HepG2 (cell line): ENCODE measurements at regions not wholly inside any gene's neighbourhood (a gene's known extent, or its start where the extent isn't known, plus 50 kb on each side); places are given as distances from the start of the nearest gene placed in this dataset.

Experiments used
- ATAC-seq: fragments of 200-7000 bp; cut with Tn5 transposase; 3 replicates; pipeline ENCODE4 v1.9.1; 2020; ENCODE audit warnings: mild to moderate bottlenecking, moderate library complexity
- BruUV-seq: library from RNA; stranded (reverse); fragments of 400-500 nt; replicated peaks from 2 replicates; lab custom pipeline; 2021; lab: Mats Ljungman, UMichigan
- CTCF ChIA-PET: fragments of 300-600 bp; formaldehyde crosslinking; extraction: SDS; loops from one replicate; lab custom pipeline; 2021; ENCODE audit warnings: low total read pairs, inconsistent platforms, low intra/inter-chr PET ratio; lab: Yijun Ruan, JAX
- POLR2A ChIA-PET: fragments of 350-600 bp; sonication (Branson Sonifier 250); formaldehyde crosslinking; loops from one replicate; lab custom pipeline; 2020; ENCODE audit warnings: antibody characterized with exemption, inconsistent platforms; lab: Yijun Ruan, JAX
- DNase-seq: peaks from one replicate; pipeline ENCODE4 v3.0.0-alpha.2; 2015; ENCODE audit warnings: low spot score
- FAIRE-seq: peaks from 3 replicates; lab custom pipeline; 2011; peaks lifted over from hg19 to GRCh38; lab: Jason Lieb, UNC
- H2AFZ ChIP-seq: one replicate; pipeline ENCODE4 v1.6.1; 2011; ENCODE audit warnings: low read length, inconsistent platforms
- H3K27ac ChIP-seq: fragments of 300-600 bp; 3 replicates; pipeline ENCODE4 v1.8.0; 2011; ENCODE audit warnings: mixed run types, mild to moderate bottlenecking, mixed read lengths, low read length, inconsistent platforms; ENCODE audit not compliant: insufficient read depth; ENCODE audit errors: extremely low read length
- H3K27me3 ChIP-seq, 2 experiments: fragments of 200-600 bp in 1 of 2; 2 replicates in 1 of 2; 3 replicates in 1 of 2; pipeline versions ENCODE4 v1.6.0 to v1.8.0; 2011; ENCODE audit warnings: low read length in 2 of 2, mild to moderate bottlenecking in 2 of 2, moderate library complexity in 2 of 2, inconsistent platforms in 1 of 2; ENCODE audit not compliant: insufficient read depth in 2 of 2, control insufficient read depth in 1 of 2
- H3K36me3 ChIP-seq, 2 experiments: fragments of 200-600 bp in 1 of 2; replicated peaks in 1 of 2; 2 replicates in 1 of 2; 3 replicates in 1 of 2; pipeline versions ENCODE4 v1.5.1 to v1.8.0; 2011; ENCODE audit warnings: low read length in 2 of 2, inconsistent platforms in 1 of 2; ENCODE audit not compliant: insufficient read depth in 2 of 2, control insufficient read depth in 1 of 2
- H3K4me1 ChIP-seq: 2 replicates; pipeline ENCODE4 v1.5.1; 2012; ENCODE audit warnings: low read length, inconsistent platforms; ENCODE audit not compliant: insufficient read depth
- H3K4me2 ChIP-seq: 2 replicates; pipeline ENCODE4 v1.6.0; 2011; ENCODE audit warnings: low read depth, low read length, inconsistent platforms
- H3K4me3 ChIP-seq, 3 experiments: fragments of 200-600 bp in 1 of 3; sonication (generic), shearing (Covaris generic) in 1 of 3; replicated peaks in 1 of 3; 2 replicates each; pipeline ENCODE4 v1.5.1; 2011 to 2016; ENCODE audit warnings: low read length in 3 of 3, inconsistent platforms in 2 of 3, low read depth in 2 of 3, mild to moderate bottlenecking in 2 of 3, control low read depth in 1 of 3, mixed read lengths in 1 of 3; ENCODE audit not compliant: insufficient read depth in 1 of 3
- H3K79me2 ChIP-seq: one replicate; pipeline ENCODE4 v1.6.1; 2011; ENCODE audit warnings: low read length, inconsistent platforms; ENCODE audit not compliant: insufficient read depth
- H3K9ac ChIP-seq: 2 replicates; pipeline ENCODE4 v1.6.0; 2011; ENCODE audit warnings: mild to moderate bottlenecking, low read depth, low read length, inconsistent platforms; ENCODE audit not compliant: insufficient read depth
- H3K9me3 ChIP-seq: 2 replicates; pipeline ENCODE4 v1.5.1; 2012; ENCODE audit warnings: mild to moderate bottlenecking, low read length
- H4K20me1 ChIP-seq: 2 replicates; pipeline ENCODE4 v1.6.0; 2011; ENCODE audit warnings: inconsistent platforms, mild to moderate bottlenecking, low read length, moderate library complexity; ENCODE audit not compliant: insufficient read depth
- ARNT2 ChIP-seq: sonication (generic); formaldehyde crosslinking; IDR thresholded peaks from 2 replicates; pipeline ENCODE4 v1.8.0; 2022; ENCODE audit warnings: mild to moderate bottlenecking, low read depth, missing genetic modification reagents, moderate library complexity
- CCAR2 ChIP-seq: fragments of 200-400 bp; formaldehyde crosslinking; optimal IDR thresholded peaks from 2 replicates; pipeline ENCODE3; 2018; ENCODE audit warnings: low read depth, mild to moderate bottlenecking, low read length, moderate library complexity
- DBP ChIP-seq: sonication (generic); formaldehyde crosslinking; IDR thresholded peaks from 2 replicates; pipeline ENCODE4 v1.4.0; 2020; ENCODE audit warnings: missing genetic modification reagents; ENCODE audit errors: not compliant biosample characterization
- FLYWCH1 ChIP-seq: sonication (generic); formaldehyde crosslinking; IDR thresholded peaks from 2 replicates; pipeline ENCODE4 v1.8.1; 2023; ENCODE audit warnings: mild to moderate bottlenecking, missing genetic modification reagents
- FOXP4 ChIP-seq: sonication (generic); formaldehyde crosslinking; IDR thresholded peaks from 2 replicates; pipeline ENCODE4 v1.4.0; 2020; ENCODE audit warnings: missing genetic modification reagents
- HDAC6 ChIP-seq: fragments of 200-600 bp; sonication (generic); IDR thresholded peaks from 2 replicates; pipeline ENCODE4 v1.7.0; 2017; ENCODE audit warnings: mild to moderate bottlenecking, antibody characterized with exemption, low read length, low read depth
- JDP2 ChIP-seq: sonication (generic); formaldehyde crosslinking; IDR thresholded peaks from 2 replicates; pipeline ENCODE4 v1.8.1; 2022; ENCODE audit warnings: missing genetic modification reagents, borderline replicate concordance
- MTF2 ChIP-seq: sonication (generic); formaldehyde crosslinking; IDR thresholded peaks from 2 replicates; pipeline ENCODE4 v1.5.0; 2020; ENCODE audit warnings: missing genetic modification reagents, borderline replicate concordance
- RARG ChIP-seq: sonication (generic); formaldehyde crosslinking; IDR thresholded peaks from 2 replicates; pipeline ENCODE4 v1.4.0; 2020; ENCODE audit warnings: low read depth, mild to moderate bottlenecking, missing genetic modification reagents
- REST ChIP-seq, 2 experiments: IDR thresholded peaks; 2 replicates each; pipeline ENCODE4 v1.6.1; 2011 to 2012; ENCODE audit warnings: low read length in 2 of 2, borderline replicate concordance in 1 of 2, low read depth in 1 of 2, mild to moderate bottlenecking in 1 of 2, moderate library complexity in 1 of 2
- RFXANK ChIP-seq: IDR thresholded peaks from 2 replicates; pipeline ENCODE4 v1.6.1; 2016
- SMYD3 ChIP-seq: sonication (generic); formaldehyde crosslinking; IDR thresholded peaks from 2 replicates; pipeline ENCODE4 v1.8.1; 2023; ENCODE audit warnings: mild to moderate bottlenecking, missing genetic modification reagents
- TOE1 ChIP-seq: sonication (generic); formaldehyde crosslinking; IDR thresholded peaks from 2 replicates; pipeline ENCODE4 v1.4.0; 2020; ENCODE audit warnings: mild to moderate bottlenecking, missing genetic modification reagents
- ZBTB8A ChIP-seq: sonication (generic); formaldehyde crosslinking; IDR thresholded peaks from 2 replicates; pipeline ENCODE4 v1.4.0; 2020; ENCODE audit warnings: mild to moderate bottlenecking, low read depth, missing genetic modification reagents, borderline replicate concordance
- ZC3H13 ChIP-seq: sonication (generic); formaldehyde crosslinking; IDR thresholded peaks from 2 replicates; pipeline ENCODE4 v1.8.1; 2023; ENCODE audit warnings: mild to moderate bottlenecking, missing genetic modification reagents, moderate library complexity
- ZNF17 ChIP-seq: sonication (generic); formaldehyde crosslinking; IDR thresholded peaks from 2 replicates; pipeline ENCODE4 v1.5.0; 2020; ENCODE audit warnings: mild to moderate bottlenecking, missing genetic modification reagents
- ZNF850 ChIP-seq: sonication (generic); formaldehyde crosslinking; conservative IDR thresholded peaks from 2 replicates; pipeline ENCODE4 v1.9.0; 2021; ENCODE audit warnings: mild to moderate bottlenecking, missing genetic modification reagents
- WGBS: methylation state at CpG from one replicate; pipeline ENCODE4 v1.1.6; 2017; ENCODE audit warnings: low lambda C conversion rate; 5-methylcytosine and 5-hydroxymethylcytosine counted together
- in situ Hi-C: cut with HindIII; loops from 2 replicates; pipeline ENCODE4 v1.10.0; 2017; ENCODE audit warnings: low pct_unique_long_range_greater_than_20kb; ENCODE audit not compliant: extremely low pct_ligation_motif_present
- intact Hi-C: fragments of 100-400 bp; cut with micrococcal nuclease; formaldehyde crosslinking; loops from one replicate; pipeline ENCODE4 v1.10.0; 2022; ENCODE audit not compliant: unreplicated experiment
- TF ChIP-seq, protein P1 (sequence below): sonication (generic); formaldehyde crosslinking; IDR thresholded peaks from 2 replicates; pipeline ENCODE4 v1.5.0; 2020; ENCODE audit warnings: mild to moderate bottlenecking, low read depth, missing genetic modification reagents, borderline replicate concordance
- TF ChIP-seq, protein P2 (sequence below): sonication (generic); formaldehyde crosslinking; IDR thresholded peaks from 2 replicates; pipeline ENCODE4 v1.5.1; 2020; ENCODE audit warnings: missing genetic modification reagents, mild to moderate bottlenecking, borderline replicate concordance

DNA sequence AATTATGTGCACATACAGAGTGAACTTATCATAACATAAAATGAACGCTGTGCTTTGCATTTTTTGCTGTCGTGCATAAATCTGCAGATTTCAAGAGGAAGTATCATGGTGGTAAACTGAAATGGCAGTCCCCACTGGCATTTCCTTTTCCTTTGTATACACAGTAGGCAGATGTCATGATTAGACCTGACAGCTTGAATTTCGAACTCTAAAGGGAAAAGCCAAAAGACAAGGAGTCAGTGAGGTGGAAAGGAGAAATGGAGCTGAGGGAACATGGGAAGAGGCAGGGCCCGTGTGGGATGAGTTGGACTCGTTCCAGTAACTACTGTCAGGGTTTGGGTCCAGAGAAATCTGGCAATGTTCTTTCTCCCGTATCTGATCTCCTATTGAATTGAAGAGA lies 454.1 kb upstream of the SGCG start:
- Histone ChIP-seq H3K4me3 (no peak overlapping the region), H3K4me1 (no peaks in the 10 kb centered on the region), H3K79me2 (no peaks in the 10 kb centered on the region), H3K4me2 (no peak overlapping the region), H3K9ac (no peak overlapping the region), H4K20me1 (no peaks in the 10 kb centered on the region), H3K9me3 (no peaks in the 10 kb centered on the region), H3K27ac (no peak overlapping the region), H3K36me3 (no peaks in the 10 kb centered on the region), H3K27me3 (peaks cover 0 to 9% of the 10 kb centered on the region in 2 experiments; a peak in 3 of 5 replicates), H2AFZ (no peak overlapping the region)
- in situ Hi-C loops: no loop called here
- ATAC-seq (no peak), DNase-seq (no peak), FAIRE-seq (no peak)
- POLR2A ChIA-PET: no interaction called here
- intact Hi-C loops: no loop called here
- BruUV-seq: no TSS peak
- 2% methylated on average over 6 of the region's 6 CpGs for WGBS
- CTCF ChIA-PET: no interaction called here
- no peak for TF ChIP-seq FLYWCH1
- TF ChIP-seq, protein P1, sequence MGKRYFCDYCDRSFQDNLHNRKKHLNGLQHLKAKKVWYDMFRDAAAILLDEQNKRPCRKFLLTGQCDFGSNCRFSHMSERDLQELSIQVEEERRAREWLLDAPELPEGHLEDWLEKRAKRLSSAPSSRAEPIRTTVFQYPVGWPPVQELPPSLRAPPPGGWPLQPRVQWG (CRISPR knock-in tag): no peak
- no peak for TF ChIP-seq CCAR2
- no peak for TF ChIP-seq ZBTB8A (CRISPR knock-in tag)
- TF ChIP-seq RFXANK (CRISPR knock-in tag): no peak
- no peak for TF ChIP-seq RARG (CRISPR knock-in tag)
- TF ChIP-seq MTF2 (CRISPR knock-in tag): no peak
- no peak for TF ChIP-seq REST (IDR thresholded peaks at IDR 0.05; ENCODE audit: borderline replicate concordance in 1 of 2, low read depth in 1 of 2, low read length in 2 of 2)
- TF ChIP-seq ZC3H13: no peak
- TF ChIP-seq ARNT2 (CRISPR knock-in tag): no peak
- no peak for TF ChIP-seq HDAC6
- no peak for TF ChIP-seq ZNF17 (CRISPR knock-in tag)
- no peak for TF ChIP-seq JDP2 (CRISPR knock-in tag)
- TF ChIP-seq TOE1 (CRISPR knock-in tag): no peak
- no peak for TF ChIP-seq SMYD3 (CRISPR knock-in tag)
- TF ChIP-seq DBP (CRISPR knock-in tag): no peak
- TF ChIP-seq, protein P2, sequence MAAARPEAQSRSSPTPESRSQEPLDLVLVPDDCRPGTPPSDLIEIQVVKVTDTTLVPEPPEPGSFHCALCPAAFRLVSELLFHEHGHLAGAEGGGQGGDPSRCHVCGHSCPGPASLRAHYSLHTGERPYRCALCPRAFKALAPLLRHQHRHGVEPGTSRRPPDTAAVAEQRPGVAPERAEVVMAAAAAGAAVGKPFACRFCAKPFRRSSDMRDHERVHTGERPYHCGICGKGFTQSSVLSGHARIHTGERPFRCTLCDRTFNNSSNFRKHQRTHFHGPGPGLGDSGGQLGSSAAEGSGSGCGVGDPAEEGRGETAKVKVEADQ (CRISPR knock-in tag): no peak
- no peak for TF ChIP-seq ZNF850 (CRISPR knock-in tag)
- no peak for TF ChIP-seq FOXP4 (CRISPR knock-in tag)
